Keratinocyte (primary cell): ENCODE measurements at regions not wholly inside any gene's neighbourhood (a gene's known extent, or its start where the extent isn't known, plus 50 kb on each side); places are given as distances from the start of the nearest gene placed in this dataset.

Experiments used
- EZH2 ChIP-seq: IDR thresholded peaks from one replicate; pipeline ENCODE4 v1.6.1; 2012; ENCODE audit warnings: inconsistent platforms, mild to moderate bottlenecking, low read length, moderate library complexity
- TF ChIP-seq, protein P1 (sequence below), 3 experiments: IDR thresholded peaks in 1 of 3; conservative IDR thresholded peaks in 1 of 3; optimal IDR thresholded peaks in 1 of 3; 2 replicates in 2 of 3; 3 replicates in 1 of 3; pipeline versions ENCODE3 to v1.5.1; 2011; ENCODE audit warnings: low read length in 3 of 3, mild to moderate bottlenecking in 3 of 3, moderate library complexity in 2 of 3, control low read depth in 1 of 3, inconsistent platforms in 1 of 3; ENCODE audit not compliant: insufficient read depth in 2 of 3; ENCODE audit errors: extremely low read depth in 1 of 3

- TF ChIP-seq EZH2: no peak
- TF ChIP-seq, protein P1, sequence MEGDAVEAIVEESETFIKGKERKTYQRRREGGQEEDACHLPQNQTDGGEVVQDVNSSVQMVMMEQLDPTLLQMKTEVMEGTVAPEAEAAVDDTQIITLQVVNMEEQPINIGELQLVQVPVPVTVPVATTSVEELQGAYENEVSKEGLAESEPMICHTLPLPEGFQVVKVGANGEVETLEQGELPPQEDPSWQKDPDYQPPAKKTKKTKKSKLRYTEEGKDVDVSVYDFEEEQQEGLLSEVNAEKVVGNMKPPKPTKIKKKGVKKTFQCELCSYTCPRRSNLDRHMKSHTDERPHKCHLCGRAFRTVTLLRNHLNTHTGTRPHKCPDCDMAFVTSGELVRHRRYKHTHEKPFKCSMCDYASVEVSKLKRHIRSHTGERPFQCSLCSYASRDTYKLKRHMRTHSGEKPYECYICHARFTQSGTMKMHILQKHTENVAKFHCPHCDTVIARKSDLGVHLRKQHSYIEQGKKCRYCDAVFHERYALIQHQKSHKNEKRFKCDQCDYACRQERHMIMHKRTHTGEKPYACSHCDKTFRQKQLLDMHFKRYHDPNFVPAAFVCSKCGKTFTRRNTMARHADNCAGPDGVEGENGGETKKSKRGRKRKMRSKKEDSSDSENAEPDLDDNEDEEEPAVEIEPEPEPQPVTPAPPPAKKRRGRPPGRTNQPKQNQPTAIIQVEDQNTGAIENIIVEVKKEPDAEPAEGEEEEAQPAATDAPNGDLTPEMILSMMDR (optimal IDR thresholded peaks at IDR 0.05 in 1 of 3, IDR thresholded peaks at IDR 0.05 in 1 of 3, conservative IDR thresholded peaks at IDR 0.05 in 1 of 3; ENCODE audit: extremely low read depth in 1 of 3, insufficient read depth in 2 of 3, low read length in 3 of 3): no peak
These were observed 278.1 kb downstream of the LRATD1 start for GRCh38 chr2:14910654-14911053.
